Rectal smooth muscle tissue (tissue), 1 donor: ENCODE measurements at regions not wholly inside any gene's neighbourhood (a gene's known extent, or its start where the extent isn't known, plus 50 kb on each side); places are given as distances from the start of the nearest gene placed in this dataset.
"Not testable (repeated sequence)": the region's sequence is repeated elsewhere in the genome, so short reads cannot be mapped to it uniquely, and the experiment has no call there.

Source experiments
- H3K27ac ChIP-seq: one replicate; pipeline ENCODE4 v1.7.0; 2013; ENCODE audit warnings: low read depth, low read length, inconsistent platforms
- H3K27me3 ChIP-seq: one replicate; pipeline ENCODE4 v1.7.0; 2013; ENCODE audit warnings: low read length; ENCODE audit not compliant: control insufficient read depth, insufficient read depth
- H3K36me3 ChIP-seq: one replicate; pipeline ENCODE4 v1.7.0; 2013; ENCODE audit warnings: low read length; ENCODE audit not compliant: control insufficient read depth, insufficient read depth
- H3K4me1 ChIP-seq: one replicate; pipeline ENCODE4 v1.7.0; 2013; ENCODE audit warnings: low read length; ENCODE audit not compliant: control insufficient read depth, insufficient read depth
- H3K4me3 ChIP-seq: one replicate; pipeline ENCODE4 v1.7.0; 2013; ENCODE audit warnings: low read length
- H3K9ac ChIP-seq: one replicate; pipeline ENCODE4 v1.7.0; 2013; ENCODE audit warnings: low read length

DNA sequence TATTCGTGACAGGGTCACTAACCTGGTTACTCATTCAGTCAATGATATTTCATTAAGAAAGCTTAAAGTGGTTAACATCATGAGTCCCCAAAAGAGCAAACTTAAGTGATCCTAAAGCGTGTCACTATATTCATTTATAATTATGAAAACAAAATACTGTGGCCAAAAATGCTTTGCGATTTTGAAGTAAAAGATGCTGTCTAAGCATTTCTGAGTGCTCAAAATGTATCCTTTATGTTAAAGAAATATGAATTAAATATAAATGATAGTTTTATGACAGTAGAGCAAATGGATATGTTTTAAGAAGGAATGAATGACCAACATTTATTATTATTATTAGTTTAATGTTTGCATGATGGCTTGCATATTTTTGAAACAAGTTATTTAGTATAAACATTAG, 72.6 kb upstream of the CDC42EP3 start:
- no peaks in the 10 kb centered on the region for H3K36me3 ChIP-seq
- no peak overlapping the region for H3K4me3 ChIP-seq

DNA sequence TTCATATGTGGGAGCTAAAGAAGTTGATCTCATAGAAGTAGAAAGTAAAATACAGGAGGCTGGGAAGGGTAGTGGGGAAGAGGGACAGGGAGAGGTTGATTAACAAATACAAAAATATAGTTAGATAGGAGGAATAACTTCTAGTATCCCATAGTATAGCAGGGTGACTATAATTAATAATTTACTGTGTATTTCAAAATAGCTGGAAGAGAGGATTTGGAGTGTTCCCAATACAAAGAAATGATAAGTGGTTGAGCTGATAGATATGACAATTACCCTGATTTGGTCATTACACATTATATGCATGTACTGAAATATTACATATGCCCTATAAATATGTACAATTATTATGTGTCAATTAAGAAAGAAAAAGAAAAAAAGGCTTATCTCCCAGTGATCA, 73.5 kb upstream of the CDC42EP3 start:
- H3K27me3 ChIP-seq, H3K36me3 ChIP-seq, H3K27ac ChIP-seq: not testable (repeated sequence)

More for the DNA sequence above, 72.6 kb upstream of the CDC42EP3 start:
- Histone ChIP-seq H3K27ac (no peak overlapping the region), H3K9ac (no peak overlapping the region), H3K27me3 (no peaks in the 10 kb centered on the region), H3K4me1 (no peaks in the 10 kb centered on the region)

DNA sequence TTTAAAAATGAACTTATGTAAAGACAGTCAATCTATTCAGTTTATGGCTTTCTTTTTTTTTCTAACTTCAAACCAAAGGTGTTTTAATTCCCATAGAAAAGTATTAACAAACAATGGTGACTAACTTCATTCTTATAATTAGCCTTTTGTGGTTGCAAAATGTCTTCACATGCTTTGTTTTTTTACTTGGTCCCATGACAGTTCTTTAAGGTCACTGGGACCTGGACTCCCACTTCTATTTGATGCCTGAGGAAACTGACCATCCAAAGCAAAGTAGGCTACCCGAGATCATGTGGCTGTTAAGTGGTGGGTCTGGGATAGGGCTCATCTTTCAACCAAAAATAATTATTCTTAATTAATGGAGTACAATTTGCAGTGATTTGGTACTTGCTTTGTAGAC, 74.6 kb upstream of the CDC42EP3 start:
- H3K27me3 ChIP-seq, H3K36me3 ChIP-seq, H3K4me3 ChIP-seq, H3K27ac ChIP-seq, H3K4me1 ChIP-seq, H3K9ac ChIP-seq: not testable (repeated sequence)

More for the DNA sequence above, 73.5 kb upstream of the CDC42EP3 start:
- H3K4me3 ChIP-seq, H3K9ac ChIP-seq, H3K4me1 ChIP-seq: not testable (repeated sequence)

DNA sequence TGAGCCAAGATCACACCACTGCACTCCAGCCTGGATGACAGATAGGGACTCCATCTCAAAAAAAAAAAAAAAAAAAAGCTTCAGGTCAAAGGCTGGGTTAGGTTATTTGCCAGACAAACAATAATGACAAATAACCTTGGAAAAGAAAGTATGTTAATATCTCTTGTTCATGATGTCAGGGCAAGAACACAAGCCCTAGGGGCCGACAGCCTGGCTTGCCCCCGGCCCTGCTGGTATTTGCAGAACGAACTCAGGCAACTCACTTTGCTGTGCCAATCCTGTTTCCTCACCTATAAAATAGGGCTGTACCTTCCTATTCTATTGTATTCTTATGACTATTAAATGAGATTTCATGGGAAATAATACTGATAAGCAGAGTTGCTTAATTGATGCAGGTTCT, 75.4 kb upstream of the CDC42EP3 start:
- Histone ChIP-seq H3K4me3 (no peak overlapping the region), H3K9ac (no peak overlapping the region), H3K27me3 (no peaks in the 10 kb centered on the region), H3K27ac (no peak overlapping the region), H3K36me3 (no peaks in the 10 kb centered on the region), H3K4me1 (no peaks in the 10 kb centered on the region)

DNA sequence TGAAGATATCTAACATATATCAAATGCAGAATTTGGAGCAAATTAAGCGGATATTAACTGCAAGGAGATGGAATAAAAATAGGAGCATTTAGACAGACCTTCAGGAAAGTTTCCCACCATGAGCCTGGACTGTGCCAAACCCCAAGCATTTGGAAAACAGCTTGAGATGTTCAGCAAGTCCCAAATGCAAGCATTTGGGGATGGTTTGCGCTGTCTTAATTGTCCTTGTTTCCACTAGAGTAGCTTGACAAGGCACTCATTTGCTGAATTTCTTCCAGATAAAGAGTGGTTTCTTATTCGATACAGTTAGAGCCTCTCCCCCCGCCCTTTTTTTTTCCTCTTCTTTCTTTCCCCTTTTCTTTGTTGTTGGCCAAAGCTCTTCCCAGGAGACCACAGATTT, 77.1 kb upstream of the CDC42EP3 start:
- Histone ChIP-seq H3K27me3 (no peaks in the 10 kb centered on the region), H3K4me1 (no peaks in the 10 kb centered on the region), H3K9ac (no peak overlapping the region), H3K27ac (no peak overlapping the region), H3K4me3 (no peak overlapping the region), H3K36me3 (no peaks in the 10 kb centered on the region)

DNA sequence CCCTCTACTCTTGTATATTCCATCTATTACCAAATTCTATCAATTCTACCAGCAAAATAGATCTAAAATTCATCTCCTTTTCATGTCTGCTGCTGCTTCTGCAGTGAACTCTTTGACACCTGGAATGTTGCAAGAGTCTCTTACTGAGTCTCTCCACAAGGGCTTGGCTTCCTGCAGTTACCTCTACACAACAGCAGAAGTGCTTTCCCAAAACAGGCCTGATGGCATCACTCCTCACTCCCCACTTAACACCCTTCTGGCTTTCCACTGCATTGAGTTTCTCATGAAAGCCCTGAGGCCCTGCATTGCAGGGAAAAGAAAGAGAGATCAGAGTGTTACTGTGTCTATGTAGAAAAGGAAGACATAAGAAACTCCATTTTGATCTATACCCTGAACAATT, 78.8 kb upstream of the CDC42EP3 start:
- H3K27ac ChIP-seq, H3K27me3 ChIP-seq, H3K9ac ChIP-seq, H3K4me3 ChIP-seq, H3K36me3 ChIP-seq, H3K4me1 ChIP-seq: not testable (repeated sequence)

DNA sequence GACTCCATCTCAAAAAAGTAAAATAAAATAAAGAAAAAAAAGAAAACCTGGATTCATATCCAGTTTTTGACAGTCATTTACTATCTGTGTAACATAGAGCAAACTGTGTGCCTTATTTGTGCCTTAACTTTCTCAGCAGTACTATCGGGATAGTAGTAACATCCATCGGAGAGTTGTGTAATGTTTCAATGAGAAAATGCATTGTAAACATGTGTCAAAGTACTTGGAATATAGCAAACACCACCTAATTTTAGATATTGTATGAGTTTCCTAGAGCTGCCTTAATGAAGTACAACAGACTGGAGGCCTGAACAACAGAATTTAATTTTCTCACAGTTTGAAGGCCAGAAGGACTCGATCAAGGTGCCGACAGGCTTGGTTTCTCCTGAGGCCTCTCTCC, 81.3 kb upstream of the CDC42EP3 start:
- Histone ChIP-seq H3K4me3 (no peak overlapping the region), H3K27ac (no peak overlapping the region), H3K9ac (no peak overlapping the region), H3K4me1 (no peaks in the 10 kb centered on the region), H3K27me3 (no peaks in the 10 kb centered on the region), H3K36me3 (no peaks in the 10 kb centered on the region)

DNA sequence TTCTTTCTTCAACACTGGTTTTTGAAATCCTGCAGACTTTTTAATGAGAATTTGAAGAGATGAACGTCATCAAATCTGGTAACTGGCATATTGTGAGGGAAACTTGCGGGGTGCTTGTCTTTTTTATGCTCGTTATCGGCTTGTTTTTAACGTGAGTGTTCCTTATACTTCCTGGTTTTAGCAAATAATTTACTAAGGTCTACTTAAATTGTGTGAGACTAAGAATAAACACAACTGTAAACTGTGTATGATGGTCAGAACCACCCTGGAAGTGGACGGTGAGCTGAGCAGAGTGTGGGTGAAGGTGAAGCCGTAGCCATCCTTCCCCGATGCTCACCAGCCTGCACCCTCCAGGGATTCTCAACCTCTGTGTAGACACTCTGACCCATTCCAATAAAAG, 82.3 kb upstream of the CDC42EP3 start:
- Histone ChIP-seq H3K4me1 (no peaks in the 10 kb centered on the region), H3K9ac (no peak overlapping the region)

DNA sequence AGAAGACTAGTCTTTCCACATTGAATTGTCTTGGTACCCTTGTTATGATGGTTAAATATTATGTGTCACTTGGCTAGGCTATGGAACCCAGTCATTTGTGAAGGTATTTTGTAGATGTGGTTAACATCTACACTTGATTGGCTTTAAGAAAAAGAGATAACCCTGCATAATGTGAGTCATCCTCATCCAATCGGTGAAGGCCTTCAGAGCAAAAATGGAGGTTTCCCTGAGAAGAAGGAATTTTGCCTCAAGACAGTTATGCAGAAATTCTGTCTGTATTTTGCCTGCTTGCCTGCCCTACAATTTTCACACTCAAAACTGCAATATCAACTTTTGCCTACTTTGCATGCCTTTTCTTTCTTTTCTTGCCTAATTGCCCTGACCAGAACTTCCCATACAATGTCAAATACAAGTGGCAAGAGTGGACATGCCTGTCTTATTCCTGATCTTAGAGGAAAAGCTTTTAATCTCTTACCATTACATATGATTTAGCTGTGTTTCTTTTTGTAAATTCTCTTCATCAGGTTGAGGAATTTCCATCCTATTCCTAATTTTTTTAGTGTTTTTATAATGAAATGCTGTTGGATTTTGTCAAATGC, 84.6 kb upstream of the CDC42EP3 start:
- not testable (repeated sequence) for H3K4me1 ChIP-seq, H3K27ac ChIP-seq, H3K36me3 ChIP-seq, H3K4me3 ChIP-seq, H3K9ac ChIP-seq, H3K27me3 ChIP-seq

More for the DNA sequence above, 82.3 kb upstream of the CDC42EP3 start:
- no peaks in the 10 kb centered on the region for H3K36me3 ChIP-seq
- H3K4me3 ChIP-seq: no peak overlapping the region
- H3K27ac ChIP-seq: no peak overlapping the region
- no peaks in the 10 kb centered on the region for H3K27me3 ChIP-seq

DNA sequence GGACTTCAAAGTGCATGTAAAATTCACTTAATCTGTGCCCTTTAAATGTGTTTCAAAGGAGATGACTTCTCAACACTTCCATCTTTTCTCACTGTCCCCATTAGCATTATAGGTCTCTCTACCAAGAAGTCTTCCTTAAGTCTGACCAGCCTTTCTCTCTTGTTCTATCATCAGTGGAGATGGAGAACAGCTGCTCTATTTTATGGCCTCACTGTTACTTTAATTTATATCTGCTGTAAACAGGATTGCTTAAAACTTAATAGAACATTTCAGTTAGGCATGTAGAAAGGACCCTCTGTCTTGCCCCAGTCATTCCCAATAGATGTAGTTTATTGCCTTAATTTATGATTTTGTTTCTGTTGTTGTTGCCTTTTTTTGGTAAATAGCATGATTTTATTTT, 86.0 kb upstream of the CDC42EP3 start:
- H3K36me3 ChIP-seq, H3K4me3 ChIP-seq, H3K9ac ChIP-seq, H3K27ac ChIP-seq, H3K4me1 ChIP-seq, H3K27me3 ChIP-seq: not testable (repeated sequence)

DNA sequence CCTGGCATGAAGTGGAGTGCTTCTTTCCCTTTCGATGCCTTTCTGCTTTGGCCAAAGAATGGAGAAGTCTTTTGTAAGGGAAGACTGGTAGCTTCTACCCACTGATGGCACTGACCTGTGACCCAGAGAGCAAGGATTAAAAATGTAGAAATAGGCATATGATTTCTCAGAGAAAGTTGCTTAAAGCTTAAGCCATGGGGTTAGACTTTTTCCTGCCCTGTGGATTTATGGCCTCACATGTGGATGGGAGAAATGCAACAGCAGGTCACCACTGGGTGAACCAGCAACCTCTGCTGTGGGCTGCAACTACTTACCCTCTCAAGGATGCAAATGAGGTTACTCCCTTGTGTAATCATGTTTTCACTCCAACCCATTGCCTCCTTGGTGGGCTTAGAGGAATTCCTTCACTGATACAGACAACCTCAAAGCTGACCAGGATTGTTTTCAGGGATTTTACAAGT, 86.7 kb upstream of the CDC42EP3 start:
- not testable (repeated sequence) for H3K9ac ChIP-seq, H3K4me1 ChIP-seq, H3K27me3 ChIP-seq, H3K27ac ChIP-seq, H3K4me3 ChIP-seq, H3K36me3 ChIP-seq

DNA sequence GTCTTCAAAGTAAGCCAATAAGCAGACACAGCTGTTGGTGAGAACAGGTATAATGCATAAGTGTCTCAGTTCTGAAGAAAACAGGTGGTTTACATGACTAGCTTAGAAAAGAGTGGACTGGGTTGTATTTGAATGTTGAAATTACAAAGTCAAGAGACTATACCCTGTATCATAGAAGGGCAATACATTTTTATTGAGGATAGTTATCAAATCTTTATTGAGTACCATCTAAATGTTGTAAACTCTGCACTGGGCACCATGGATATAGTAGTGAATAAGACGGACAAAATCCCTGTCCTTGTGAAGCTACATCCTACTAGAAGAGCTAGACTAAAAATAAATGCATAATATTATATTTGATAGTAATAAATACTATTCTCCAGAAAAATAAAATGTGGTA, 88.5 kb upstream of the CDC42EP3 start:
- not testable (repeated sequence) for H3K4me3 ChIP-seq, H3K4me1 ChIP-seq, H3K27me3 ChIP-seq, H3K9ac ChIP-seq, H3K27ac ChIP-seq, H3K36me3 ChIP-seq

DNA sequence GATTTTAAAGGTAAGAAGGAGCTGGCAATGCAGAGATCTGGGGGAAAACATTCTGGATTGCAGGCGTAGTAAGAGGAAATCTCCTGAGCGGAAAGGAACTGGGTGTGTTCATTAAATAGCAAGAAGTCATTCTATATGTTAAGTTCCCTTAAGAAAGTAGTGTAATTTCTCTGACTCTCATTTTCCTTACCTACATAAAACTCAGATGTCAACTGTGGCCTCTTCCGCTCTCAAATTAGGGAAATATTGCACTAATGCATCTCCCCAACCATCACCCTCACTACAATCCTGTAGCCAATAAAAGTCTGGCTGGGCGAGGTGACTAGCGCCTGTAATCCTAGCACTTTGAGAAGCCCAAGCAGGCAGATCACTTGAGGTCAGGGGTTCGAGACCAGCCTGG, 89.0 kb upstream of the CDC42EP3 start:
- H3K27ac ChIP-seq: no peak overlapping the region
- H3K4me1 ChIP-seq: no peaks in the 10 kb centered on the region
- H3K9ac ChIP-seq: no peak overlapping the region
- H3K4me3 ChIP-seq: no peak overlapping the region
- no peaks in the 10 kb centered on the region for H3K27me3 ChIP-seq
- no peaks in the 10 kb centered on the region for H3K36me3 ChIP-seq
